ENCODE measurements at regions not wholly inside any gene's neighbourhood (a gene's known extent, or its start where the extent isn't known, plus 50 kb on each side); places are given as distances from the start of the nearest gene placed in this dataset.

DNA sequence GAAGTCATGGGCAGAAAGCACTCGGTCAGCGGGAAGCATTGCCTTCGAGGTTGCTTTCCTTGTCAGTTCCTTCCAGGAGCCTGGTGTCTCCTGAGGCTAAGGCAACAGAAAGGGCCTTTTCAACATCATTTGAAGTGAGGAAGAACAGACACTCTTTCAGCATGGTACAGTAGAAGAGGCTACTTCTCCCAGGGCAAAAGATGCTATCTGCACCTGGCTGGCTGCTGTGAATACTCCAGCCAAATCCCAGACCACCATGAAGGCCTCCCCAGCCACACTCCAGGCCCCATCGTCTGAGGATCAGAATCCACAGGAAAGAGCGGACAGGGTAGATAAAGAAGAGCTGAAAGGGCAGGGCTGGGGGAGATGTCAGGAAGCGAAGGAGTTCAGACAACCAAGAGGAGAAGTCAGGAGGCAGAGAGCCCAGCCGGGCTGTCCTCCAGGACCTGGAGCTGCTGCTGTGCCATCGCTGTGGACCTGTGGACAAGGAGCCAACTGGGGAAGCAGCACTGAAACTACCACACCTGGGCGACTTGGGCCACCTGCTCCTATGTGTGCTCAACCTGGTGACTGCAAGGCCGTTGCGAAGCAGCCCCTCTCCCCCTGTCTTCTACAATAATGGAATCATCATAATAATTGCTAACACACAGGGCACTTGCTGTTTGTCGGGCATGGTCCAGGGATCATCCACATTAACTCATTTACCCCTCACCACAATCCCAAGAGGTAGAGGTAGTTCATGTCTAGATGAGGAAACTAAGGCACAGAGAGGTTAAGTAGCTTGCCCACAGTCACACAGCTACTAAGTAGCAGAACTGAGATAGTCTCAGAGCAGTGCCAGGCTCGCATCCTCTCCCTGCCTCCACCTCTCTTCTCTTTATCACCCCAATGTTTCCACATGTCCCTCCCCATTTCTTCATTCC is 88.0 kb upstream of the ZBTB40 start:
- no peak overlapping the region for H3K4me3 ChIP-seq (ENCODE audit: low read depth, low read length)
- TF ChIP-seq, protein P1, sequence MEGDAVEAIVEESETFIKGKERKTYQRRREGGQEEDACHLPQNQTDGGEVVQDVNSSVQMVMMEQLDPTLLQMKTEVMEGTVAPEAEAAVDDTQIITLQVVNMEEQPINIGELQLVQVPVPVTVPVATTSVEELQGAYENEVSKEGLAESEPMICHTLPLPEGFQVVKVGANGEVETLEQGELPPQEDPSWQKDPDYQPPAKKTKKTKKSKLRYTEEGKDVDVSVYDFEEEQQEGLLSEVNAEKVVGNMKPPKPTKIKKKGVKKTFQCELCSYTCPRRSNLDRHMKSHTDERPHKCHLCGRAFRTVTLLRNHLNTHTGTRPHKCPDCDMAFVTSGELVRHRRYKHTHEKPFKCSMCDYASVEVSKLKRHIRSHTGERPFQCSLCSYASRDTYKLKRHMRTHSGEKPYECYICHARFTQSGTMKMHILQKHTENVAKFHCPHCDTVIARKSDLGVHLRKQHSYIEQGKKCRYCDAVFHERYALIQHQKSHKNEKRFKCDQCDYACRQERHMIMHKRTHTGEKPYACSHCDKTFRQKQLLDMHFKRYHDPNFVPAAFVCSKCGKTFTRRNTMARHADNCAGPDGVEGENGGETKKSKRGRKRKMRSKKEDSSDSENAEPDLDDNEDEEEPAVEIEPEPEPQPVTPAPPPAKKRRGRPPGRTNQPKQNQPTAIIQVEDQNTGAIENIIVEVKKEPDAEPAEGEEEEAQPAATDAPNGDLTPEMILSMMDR (IDR thresholded peaks at IDR 0.05; ENCODE audit: low read depth, low read length), result no peak

DNA sequence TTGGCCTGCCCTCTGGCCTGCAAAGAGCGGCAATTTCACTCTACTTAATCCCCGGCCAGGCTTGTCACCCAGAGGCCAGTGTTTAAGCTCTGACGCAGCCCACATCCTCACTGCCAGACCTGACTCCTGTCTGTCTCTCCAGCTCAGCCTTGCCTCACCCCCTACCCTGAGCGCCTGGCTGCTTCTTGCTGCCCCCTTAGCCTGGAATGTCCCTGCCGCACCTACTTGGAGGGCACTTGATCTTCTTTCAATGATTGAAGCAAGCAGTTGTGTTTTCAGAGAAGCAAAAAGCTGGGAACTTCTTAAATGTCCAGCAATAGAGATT is 87.4 kb upstream of the ZBTB40 start:
- TF ChIP-seq, protein P1 (IDR thresholded peaks at IDR 0.05; ENCODE audit: low read depth, low read length), result no peak
- no peak overlapping the region for H3K4me3 ChIP-seq (ENCODE audit: low read depth, low read length)

DNA sequence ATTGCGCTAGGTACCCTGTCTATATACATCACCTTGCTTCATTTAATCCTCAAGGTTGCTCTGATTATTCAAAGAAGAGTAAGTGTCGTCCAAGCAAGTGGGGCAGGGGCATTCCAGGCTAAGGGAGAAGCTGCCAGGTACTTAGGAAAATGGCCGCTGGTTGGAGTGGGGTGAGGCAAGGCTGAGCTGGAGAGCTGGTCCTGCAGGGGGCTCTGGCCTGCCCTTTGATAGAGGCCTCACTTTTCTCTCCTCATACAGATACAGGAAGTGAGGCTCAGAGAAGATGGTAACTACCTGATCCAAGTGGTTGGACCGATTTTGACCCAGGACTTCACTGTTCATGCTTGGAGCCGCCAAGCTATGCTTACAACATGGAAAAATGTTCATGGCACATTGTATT is 86.9 kb upstream of the ZBTB40 start:
- TF ChIP-seq, protein P1 (IDR thresholded peaks at IDR 0.05; ENCODE audit: low read depth, low read length), result no peak
- no peak overlapping the region for H3K4me3 ChIP-seq (ENCODE audit: low read depth, low read length)

DNA sequence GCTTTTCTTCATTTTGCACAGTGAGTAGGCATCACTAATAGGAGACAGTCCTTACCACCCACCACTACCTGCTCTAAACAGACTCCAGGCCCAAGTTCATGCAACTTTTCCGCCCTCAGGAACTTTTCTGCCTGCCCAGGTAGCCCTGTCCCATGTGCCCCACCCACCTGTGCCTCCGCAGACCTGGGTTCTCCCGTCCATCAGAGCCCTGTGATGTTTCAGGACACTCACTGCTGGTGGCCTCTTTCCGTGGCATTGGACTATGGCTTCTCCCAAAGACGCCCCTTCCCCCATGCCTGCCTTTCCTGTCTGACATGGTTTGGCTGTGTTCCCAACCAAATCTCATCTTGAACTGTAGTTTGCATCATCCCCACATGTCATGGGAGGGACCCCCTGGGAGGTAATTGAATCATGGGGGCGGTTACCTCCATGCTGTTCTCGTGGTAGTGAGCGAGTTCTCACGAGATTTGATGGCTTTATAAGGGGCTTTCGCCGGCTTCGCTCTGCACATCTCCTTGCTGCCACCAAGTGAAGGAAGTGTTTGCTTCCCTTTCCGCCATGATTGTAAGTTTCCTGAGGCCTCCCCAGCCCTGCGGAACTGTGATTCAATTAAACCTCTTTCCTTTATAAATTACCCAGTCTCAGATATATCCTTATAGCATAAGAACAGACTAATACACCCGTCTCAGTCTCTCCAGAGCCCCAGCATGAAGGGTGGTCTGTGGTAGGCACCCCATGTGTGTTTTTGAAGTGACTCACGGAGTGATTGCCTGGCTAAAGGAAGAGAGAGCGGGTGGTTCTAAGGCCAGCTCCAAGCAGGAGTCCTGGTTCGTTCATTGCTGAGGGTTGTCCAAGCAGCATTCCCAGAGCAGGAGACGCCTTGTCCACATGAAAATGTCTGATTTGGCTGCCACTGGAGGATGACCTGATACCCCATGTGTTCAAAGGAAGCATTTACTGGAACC is 86.0 kb upstream of the ZBTB40 start:
- no peak overlapping the region for H3K4me3 ChIP-seq (ENCODE audit: low read depth, low read length)
- TF ChIP-seq, protein P1 (IDR thresholded peaks at IDR 0.05; ENCODE audit: low read depth, low read length), result no peak

DNA sequence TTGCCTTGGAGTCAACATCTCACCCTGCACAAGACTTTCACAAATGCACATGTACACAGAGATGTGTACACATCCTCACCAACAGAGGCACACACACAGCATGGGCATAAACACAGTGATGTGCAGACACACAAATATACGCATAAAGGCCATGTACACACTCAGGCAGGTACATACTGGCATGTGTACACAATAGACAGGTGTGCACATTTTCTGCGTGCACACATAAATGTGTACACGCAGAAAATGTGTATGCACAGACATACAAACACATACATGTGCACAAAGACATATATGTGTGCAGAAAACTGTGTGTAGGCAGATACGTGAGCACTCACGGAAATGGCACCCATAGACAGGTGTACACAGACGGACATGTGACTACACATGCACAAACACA is 85.3 kb upstream of the ZBTB40 start:
- TF ChIP-seq, protein P1 (IDR thresholded peaks at IDR 0.05; ENCODE audit: low read depth, low read length), result no peak
- no peak overlapping the region for H3K4me3 ChIP-seq (ENCODE audit: low read depth, low read length)

DNA sequence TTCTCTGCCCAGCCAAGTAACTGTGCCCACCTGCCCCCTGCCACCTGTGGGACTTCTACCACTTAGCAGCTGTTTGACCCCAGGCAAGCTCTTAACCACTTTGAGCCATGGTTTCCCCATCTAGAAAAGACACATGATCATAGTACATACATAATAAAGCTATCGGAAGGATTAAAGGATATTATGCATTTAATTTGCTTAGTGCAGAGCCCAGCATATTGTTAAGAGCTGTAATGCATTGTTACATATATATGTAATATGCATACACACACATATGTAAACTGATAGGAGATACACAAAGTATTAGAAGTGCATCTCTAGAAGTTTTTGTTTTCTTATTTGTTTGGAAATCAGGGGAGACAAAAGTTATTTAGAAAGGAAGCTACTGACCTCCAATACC is 83.5 kb upstream of the ZBTB40 start:
- no peak overlapping the region for H3K4me3 ChIP-seq (ENCODE audit: low read depth, low read length)
- TF ChIP-seq, protein P1 (IDR thresholded peaks at IDR 0.05; ENCODE audit: low read depth, low read length), result no peak
